Endothelial cell of umbilical vein (primary cell): ENCODE measurements at regions not wholly inside any gene's neighbourhood (a gene's known extent, or its start where the extent isn't known, plus 50 kb on each side); places are given as distances from the start of the nearest gene placed in this dataset.

Experiments
- BruUV-seq: library from RNA; stranded (reverse); fragments of 400-500 nt; replicated peaks from 2 replicates; lab custom pipeline; 2021; lab: Mats Ljungman, UMichigan
- CTCF ChIA-PET: fragments of 300-600, 350-600 bp; sonication (Branson Sonifier 250); formaldehyde crosslinking; loops from one replicate; lab custom pipeline; 2021; ENCODE audit warnings: antibody characterized with exemption, inconsistent platforms; lab: Charles Lee
- POLR2A ChIA-PET: fragments of 300-600, 350-600 bp; sonication (Branson Sonifier 250); formaldehyde crosslinking; loops from one replicate; lab custom pipeline; 2021; ENCODE audit warnings: antibody characterized with exemption, inconsistent platforms; lab: Charles Lee
- DNase-seq: peaks from one replicate; pipeline ENCODE4 v3.0.0-alpha.2; 2011; ENCODE audit warnings: low read depth, low spot score
- FAIRE-seq: peaks from 2 replicates; lab custom pipeline; 2011; peaks lifted over from hg19 to GRCh38; lab: Jason Lieb, UNC
- H2AFZ ChIP-seq: 2 replicates; pipeline ENCODE4 v1.6.0; 2012; ENCODE audit warnings: low read depth, low read length, control low read depth, inconsistent platforms
- H3K27ac ChIP-seq: 2 replicates; pipeline ENCODE4 v1.5.1; 2011; ENCODE audit warnings: low read depth, mild to moderate bottlenecking, control low read depth, low read length, moderate library complexity; ENCODE audit not compliant: insufficient read depth
- H3K27me3 ChIP-seq, 2 experiments: 2 replicates each; pipeline versions ENCODE4 v1.6.0 to v1.6.1; 2011; ENCODE audit warnings: low read length in 2 of 2, mixed read lengths in 1 of 2; ENCODE audit not compliant: control insufficient read depth in 2 of 2, insufficient read depth in 2 of 2
- H3K36me3 ChIP-seq, 2 experiments: 2 replicates in 1 of 2; 3 replicates in 1 of 2; pipeline ENCODE4 v1.5.1; 2011; ENCODE audit warnings: low read length in 2 of 2, mild to moderate bottlenecking in 1 of 2, moderate library complexity in 1 of 2; ENCODE audit not compliant: control insufficient read depth in 2 of 2, insufficient read depth in 2 of 2; ENCODE audit errors: extremely low read depth in 1 of 2
- H3K4me1 ChIP-seq: 3 replicates; pipeline ENCODE4 v1.5.1; 2011; ENCODE audit warnings: mild to moderate bottlenecking, low read length; ENCODE audit not compliant: control insufficient read depth, insufficient read depth; ENCODE audit errors: extremely low read depth
- H3K4me2 ChIP-seq: 2 replicates; pipeline ENCODE4 v1.6.1; 2011; ENCODE audit warnings: low read length, control low read depth, mixed read lengths; ENCODE audit not compliant: insufficient read depth
- H3K4me3 ChIP-seq, 3 experiments: fragments of 200-600 bp in 1 of 3; sonication (generic), shearing (Covaris generic) in 1 of 3; replicated peaks in 1 of 3; 2 replicates each; pipeline ENCODE4 v1.5.1; 2011 to 2016; ENCODE audit warnings: control low read depth in 3 of 3, low read length in 3 of 3, mild to moderate bottlenecking in 2 of 3, inconsistent platforms in 1 of 3, low read depth in 1 of 3, moderate library complexity in 1 of 3; ENCODE audit not compliant: insufficient read depth in 1 of 3
- H3K79me2 ChIP-seq: 2 replicates; pipeline ENCODE4 v1.6.0; 2012; ENCODE audit warnings: low read length, inconsistent platforms; ENCODE audit not compliant: control insufficient read depth, insufficient read depth
- H3K9ac ChIP-seq: replicated peaks from 2 replicates; pipeline ENCODE3; 2011; ENCODE audit warnings: low read length, control low read depth; ENCODE audit not compliant: insufficient read depth; ENCODE audit errors: extremely low read depth
- H3K9me1 ChIP-seq: replicated peaks from 3 replicates; pipeline ENCODE4 v1.6.0; 2011; ENCODE audit warnings: mild to moderate bottlenecking, low read length; ENCODE audit not compliant: control insufficient read depth, insufficient read depth; ENCODE audit errors: extremely low read depth
- H3K9me3 ChIP-seq: replicated peaks from 2 replicates; pipeline ENCODE4 v1.5.1; 2012; ENCODE audit warnings: low read length, inconsistent platforms; ENCODE audit not compliant: control insufficient read depth, insufficient read depth
- H4K20me1 ChIP-seq: replicated peaks from 2 replicates; pipeline ENCODE3; 2011; ENCODE audit warnings: mild to moderate bottlenecking, low read length; ENCODE audit not compliant: control insufficient read depth, insufficient read depth; ENCODE audit errors: extremely low read depth
- EZH2 ChIP-seq: IDR thresholded peaks from 2 replicates; pipeline ENCODE4 v1.6.1; 2012; ENCODE audit warnings: borderline replicate concordance, low read depth, mild to moderate bottlenecking, moderate library complexity, low read length, inconsistent platforms; ENCODE audit not compliant: severe bottlenecking
- FOS ChIP-seq: IDR thresholded peaks from 2 replicates; pipeline ENCODE4 v1.6.1; 2011; ENCODE audit warnings: mild to moderate bottlenecking, low read length, moderate library complexity, borderline replicate concordance; ENCODE audit not compliant: insufficient read depth
- GATA2 ChIP-seq: IDR thresholded peaks from 2 replicates; pipeline ENCODE4 v1.7.0; 2011; ENCODE audit warnings: low read depth, mild to moderate bottlenecking, moderate library complexity, mixed read lengths, low read length; ENCODE audit not compliant: insufficient read length, insufficient read depth
- JUN ChIP-seq: IDR thresholded peaks from 2 replicates; pipeline ENCODE4 v1.6.1; 2011; ENCODE audit warnings: borderline replicate concordance, low read depth; ENCODE audit not compliant: insufficient read length, insufficient read depth
- MYC ChIP-seq: IDR thresholded peaks from one replicate; pipeline ENCODE4 v1.6.1; 2011; ENCODE audit warnings: mild to moderate bottlenecking, low read depth, low read length
- POLR2A ChIP-seq: IDR thresholded peaks from 2 replicates; pipeline ENCODE4 v1.6.1; 2012; ENCODE audit warnings: low read depth, mild to moderate bottlenecking, control low read depth, low read length
- POLR2AphosphoS5 ChIP-seq: IDR thresholded peaks from 2 replicates; pipeline ENCODE4 v1.6.1; 2012; ENCODE audit warnings: low read depth, mild to moderate bottlenecking, control low read depth, low read length, moderate library complexity; ENCODE audit not compliant: insufficient read depth
- dilution Hi-C: fragments of 300-500 bp; cut with MboI; formaldehyde crosslinking; loops from one replicate; pipeline ENCODE4 v1.15.0; 2019; ENCODE audit warnings: low sequenced_read_pairs; ENCODE audit not compliant: extremely low pct_ligation_motif_present
- intact Hi-C: fragments of 100-400 bp; cut with micrococcal nuclease; formaldehyde crosslinking; loops from one replicate; pipeline ENCODE4 v1.10.0; 2022
- TF ChIP-seq, protein P1 (sequence below), 2 donors: IDR thresholded peaks; 1 replicate in 1 of 2; 2 replicates in 1 of 2; pipeline ENCODE4 v1.5.1; 2011; ENCODE audit warnings: low read length in 2 of 2, mild to moderate bottlenecking in 2 of 2, moderate library complexity in 2 of 2, control low read depth in 1 of 2, inconsistent platforms in 1 of 2, low read depth in 1 of 2; ENCODE audit not compliant: insufficient read depth in 1 of 2; ENCODE audit errors: extremely low read depth in 1 of 2
- TF ChIP-seq, protein P2 (sequence below): IDR thresholded peaks from 2 replicates; pipeline ENCODE4 v1.6.1; 2011; ENCODE audit not compliant: insufficient read depth, insufficient read length

DNA sequence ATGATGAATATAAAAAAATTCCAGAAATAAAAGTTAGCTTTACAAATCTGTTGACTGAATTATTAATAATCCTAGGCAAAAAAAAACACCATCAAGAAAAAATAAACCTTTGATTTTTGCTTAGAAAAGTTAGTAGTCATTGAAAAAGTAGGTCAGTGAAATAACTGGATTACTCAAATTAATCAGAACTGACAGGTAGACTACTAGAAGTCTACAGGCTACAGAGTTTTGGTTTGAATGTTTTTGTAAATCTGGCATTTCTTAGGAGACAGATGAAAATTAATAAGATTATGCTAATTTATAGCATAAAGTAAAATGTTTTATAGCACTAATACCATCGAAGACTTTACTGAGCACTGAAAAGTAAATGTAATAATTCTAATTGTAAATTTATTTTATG is 511.9 kb downstream of the PTPRC start:
- POLR2A ChIA-PET, result no interaction called here
- FAIRE-seq, result no peak
- Histone ChIP-seq H3K36me3 (no peaks in the 10 kb centered on the region), H3K9me3 (no peaks in the 10 kb centered on the region), H3K9me1 (no peaks in the 10 kb centered on the region), H3K9ac (no peak overlapping the region), H4K20me1 (no peaks in the 10 kb centered on the region), H3K4me2 (no peak overlapping the region), H3K4me1 (no peaks in the 10 kb centered on the region), H2AFZ (no peak overlapping the region), H3K79me2 (no peaks in the 10 kb centered on the region), H3K4me3 (no peak overlapping the region), H3K27ac (no peak overlapping the region), H3K27me3 (peaks cover 0 to 3% of the 10 kb centered on the region in 2 experiments)
- TF ChIP-seq JUN (no peak), EZH2 (no peak), POLR2AphosphoS5 (no peak), MYC (no peak), FOS (no peak), POLR2A (no peak), GATA2 (no peak)
- TF ChIP-seq, protein P1, sequence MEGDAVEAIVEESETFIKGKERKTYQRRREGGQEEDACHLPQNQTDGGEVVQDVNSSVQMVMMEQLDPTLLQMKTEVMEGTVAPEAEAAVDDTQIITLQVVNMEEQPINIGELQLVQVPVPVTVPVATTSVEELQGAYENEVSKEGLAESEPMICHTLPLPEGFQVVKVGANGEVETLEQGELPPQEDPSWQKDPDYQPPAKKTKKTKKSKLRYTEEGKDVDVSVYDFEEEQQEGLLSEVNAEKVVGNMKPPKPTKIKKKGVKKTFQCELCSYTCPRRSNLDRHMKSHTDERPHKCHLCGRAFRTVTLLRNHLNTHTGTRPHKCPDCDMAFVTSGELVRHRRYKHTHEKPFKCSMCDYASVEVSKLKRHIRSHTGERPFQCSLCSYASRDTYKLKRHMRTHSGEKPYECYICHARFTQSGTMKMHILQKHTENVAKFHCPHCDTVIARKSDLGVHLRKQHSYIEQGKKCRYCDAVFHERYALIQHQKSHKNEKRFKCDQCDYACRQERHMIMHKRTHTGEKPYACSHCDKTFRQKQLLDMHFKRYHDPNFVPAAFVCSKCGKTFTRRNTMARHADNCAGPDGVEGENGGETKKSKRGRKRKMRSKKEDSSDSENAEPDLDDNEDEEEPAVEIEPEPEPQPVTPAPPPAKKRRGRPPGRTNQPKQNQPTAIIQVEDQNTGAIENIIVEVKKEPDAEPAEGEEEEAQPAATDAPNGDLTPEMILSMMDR (IDR thresholded peaks at IDR 0.05; ENCODE audit: extremely low read depth in 1 of 2, insufficient read depth in 1 of 2, low read depth in 1 of 2, low read length in 2 of 2), result no peak
- TF ChIP-seq, protein P2, sequence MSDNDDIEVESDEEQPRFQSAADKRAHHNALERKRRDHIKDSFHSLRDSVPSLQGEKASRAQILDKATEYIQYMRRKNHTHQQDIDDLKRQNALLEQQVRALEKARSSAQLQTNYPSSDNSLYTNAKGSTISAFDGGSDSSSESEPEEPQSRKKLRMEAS, result no peak
- dilution Hi-C loops (no loop called here), intact Hi-C loops (no loop called here)
- DNase-seq, result no peak
- CTCF ChIA-PET, result no interaction called here
- BruUV-seq, result no TSS peak
